ENCODE measurements at regions not wholly inside any gene's neighbourhood (a gene's known extent, or its start where the extent isn't known, plus 50 kb on each side); places are given as distances from the start of the nearest gene placed in this dataset.

DNA sequence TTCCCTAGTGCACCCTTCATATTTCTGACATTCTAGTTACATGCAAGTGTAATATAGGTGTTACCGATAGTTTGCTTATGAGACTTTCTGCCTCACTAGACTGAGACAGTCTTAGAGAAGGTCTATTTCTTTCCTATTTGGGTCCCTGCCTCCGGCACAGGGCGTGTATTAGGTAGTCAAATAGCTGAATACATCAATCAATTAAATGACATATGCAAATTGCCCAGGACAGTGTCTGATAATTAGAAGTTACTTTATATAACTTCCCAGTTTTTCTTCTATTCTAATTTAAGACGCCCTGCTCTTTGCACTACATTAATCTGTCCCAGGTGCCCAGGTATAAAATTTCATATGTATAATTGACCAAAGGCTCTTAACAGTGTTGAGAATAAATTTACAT lies 264.2 kb downstream of the RAB28 start:
- TF ChIP-seq NANOG (IDR thresholded peaks at IDR 0.05; ENCODE audit: insufficient read depth, low read depth, low read length, poor library complexity, severe bottlenecking), result no peak
- no peak for TF ChIP-seq MAX (IDR thresholded peaks at IDR 0.05)
- no peak for TF ChIP-seq EGR1 (IDR thresholded peaks at IDR 0.05; ENCODE audit: borderline replicate concordance, low read depth, low read length)
- no peak for TF ChIP-seq KDM4A (IDR thresholded peaks at IDR 0.05; ENCODE audit: low read depth, low read length, severe bottlenecking)
- TF ChIP-seq MAFK (IDR thresholded peaks at IDR 0.05; ENCODE audit: low read depth, low read length), result no peak
- TF ChIP-seq CEBPB (IDR thresholded peaks at IDR 0.05; ENCODE audit: low read depth, low read length), result no peak
- Histone ChIP-seq H3K9ac (replicated peaks in 1 of 4; ENCODE audit: extremely low read depth in 1 of 4, low read depth in 3 of 4, low read length in 3 of 4) (no peak overlapping the region), H3K23ac (ENCODE audit: insufficient read length) (no peak overlapping the region), H3K79me1 (ENCODE audit: low read depth, low read length) (no peaks in the 10 kb centered on the region), H3K18ac (ENCODE audit: extremely low read depth, low read length) (no peak overlapping the region), H2AFZ (ENCODE audit: low read length) (no peak overlapping the region), H2BK12ac (ENCODE audit: low read depth, low read length) (no peak overlapping the region), H3K4me2 (ENCODE audit: insufficient read depth in 1 of 2, low read depth in 2 of 2, low read length in 2 of 2) (no peak overlapping the region), H2AK5ac (ENCODE audit: low read depth, low read length) (no peak overlapping the region), H3K4me1 (replicated peaks in 1 of 4; ENCODE audit: control insufficient read depth in 3 of 4, insufficient read depth in 4 of 4, low read length in 3 of 4) (peaks cover 0 to 3% (median 0%) of the 10 kb centered on the region in 4 experiments; a peak in 1 of 7 replicates), H4K91ac (replicated peaks; ENCODE audit: insufficient read length, low read length) (no peak overlapping the region), H4K5ac (ENCODE audit: insufficient read length, low read depth, low read length) (no peak overlapping the region), H3K23me2 (ENCODE audit: low read depth, low read length) (no peaks in the 10 kb centered on the region), H2BK15ac (ENCODE audit: low read length) (no peak overlapping the region), H3K14ac (ENCODE audit: insufficient read length) (no peak overlapping the region), H2BK5ac (ENCODE audit: low read depth, low read length) (no peak overlapping the region), H4K8ac (ENCODE audit: extremely low read depth, insufficient read depth, low read length) (no peak overlapping the region), H3K27ac (ENCODE audit: low read depth, low read length) (no peak overlapping the region), H3K36me3 (ENCODE audit: control insufficient read depth in 2 of 4, insufficient read depth in 4 of 4, low read length in 3 of 4) (no peaks in the 10 kb centered on the region), H3K4ac (replicated peaks; ENCODE audit: insufficient read length, low read depth, low read length) (no peak overlapping the region), H3K79me2 (ENCODE audit: control insufficient read depth in 1 of 2, insufficient read depth in 2 of 2, low read length in 2 of 2) (no peaks in the 10 kb centered on the region), H3K9me3 (ENCODE audit: insufficient read depth in 2 of 2, low read depth in 1 of 2, low read length in 1 of 2) (0 out of 4 replicates have a peak, but pooled peaks cover 0 to 3% of the 10 kb centered on the region in 2 experiments), H3K27me3 (replicated peaks in 1 of 4; ENCODE audit: control insufficient read depth in 3 of 4, extremely low read depth in 1 of 4, insufficient read depth in 3 of 4, low read length in 3 of 4) (no peaks in the 10 kb centered on the region), H4K20me1 (replicated peaks in 1 of 2; ENCODE audit: control insufficient read depth in 1 of 2, insufficient read depth in 2 of 2, low read length in 2 of 2) (no peaks in the 10 kb centered on the region), H3K56ac (replicated peaks; ENCODE audit: insufficient read length, low read depth, low read length) (no peak overlapping the region), H3K4me3 (ENCODE audit: extremely low read depth in 1 of 4, insufficient read depth in 2 of 4, low read depth in 3 of 4, low read length in 4 of 4) (no peak overlapping the region), H2BK20ac (ENCODE audit: low read length) (no peak overlapping the region), H2BK120ac (replicated peaks; ENCODE audit: low read depth, low read length) (no peak overlapping the region)
- ChIA-PET CTCF (ENCODE audit: partially characterized antibody) (interaction anchor here (1.0 to 2.0 kb wide), 3 partner anchors 8 to 28 kb away, joined by 3 to 7 read pairs (median 4); no protein-coding TSS in a partner anchor), POLR2A (ENCODE audit: partially characterized antibody) (no interaction called here)
- no peak for DNase-seq (ENCODE audit: low read depth in 1 of 2, low spot score in 2 of 2)
- no peak for FAIRE-seq
- WGBS, 2 experiments (ENCODE audit: extremely low coverage in 1 of 2, insufficient coverage in 1 of 2, insufficient read length in 1 of 2, insufficient replicate concordance in 2 of 2, low coverage in 1 of 2, low lambda C conversion rate in 2 of 2, missing lambda C conversion rate in 1 of 2), result 88% methylated on average over 4 of the region's 4 CpGs; no CpG with 5 or more reads in 1 of the 2 experiments
